H9 (cell line): ENCODE measurements at regions not wholly inside any gene's neighbourhood (a gene's known extent, or its start where the extent isn't known, plus 50 kb on each side); places are given as distances from the start of the nearest gene placed in this dataset.

Experiments used
- DNase-seq: peaks from one replicate; pipeline ENCODE4 v3.0.0-alpha.2; 2017
- H2AFZ ChIP-seq: one replicate; pipeline ENCODE4 v1.6.1; 2013; ENCODE audit warnings: mild to moderate bottlenecking, low read length, control low read depth, moderate library complexity
- H2AK5ac ChIP-seq: 2 replicates; pipeline ENCODE4 v1.6.1; 2013; ENCODE audit warnings: low read length, control low read depth, mixed read lengths; ENCODE audit not compliant: insufficient read length
- H2BK120ac ChIP-seq: one replicate; pipeline ENCODE4 v1.6.1; 2013; ENCODE audit warnings: low read depth, mild to moderate bottlenecking, low read length, control low read depth, inconsistent platforms; ENCODE audit not compliant: poor library complexity, severe bottlenecking
- H2BK12ac ChIP-seq: 2 replicates; pipeline ENCODE4 v1.6.1; 2013; ENCODE audit warnings: low read length, control low read depth, mixed read lengths, low read depth; ENCODE audit not compliant: insufficient read length
- H2BK15ac ChIP-seq: 2 replicates; pipeline ENCODE4 v1.6.1; 2013; ENCODE audit warnings: low read depth, low read length, control low read depth
- H2BK20ac ChIP-seq: one replicate; pipeline ENCODE4 v1.6.1; 2013; ENCODE audit warnings: low read depth, mild to moderate bottlenecking, low read length, control low read depth, inconsistent platforms; ENCODE audit not compliant: poor library complexity, severe bottlenecking
- H2BK5ac ChIP-seq: 2 replicates; pipeline ENCODE4 v1.6.1; 2013; ENCODE audit warnings: low read length, control low read depth, mixed read lengths; ENCODE audit not compliant: insufficient read length
- H3K14ac ChIP-seq: 2 replicates; pipeline ENCODE4 v1.6.1; 2013; ENCODE audit warnings: low read length, control low read depth; ENCODE audit not compliant: insufficient read depth
- H3K18ac ChIP-seq: 2 replicates; pipeline ENCODE4 v1.6.1; 2013; ENCODE audit warnings: low read depth, mild to moderate bottlenecking, mixed read lengths, low read length, control low read depth; ENCODE audit not compliant: insufficient read length
- H3K23ac ChIP-seq: 2 replicates; pipeline ENCODE4 v1.6.1; 2013; ENCODE audit warnings: low read length, control low read depth, mixed read lengths, low read depth; ENCODE audit not compliant: insufficient read length
- H3K23me2 ChIP-seq: 2 replicates; pipeline ENCODE4 v1.6.1; 2013; ENCODE audit warnings: low read depth, mild to moderate bottlenecking, mixed read lengths, low read length, control low read depth; ENCODE audit not compliant: insufficient read length, poor library complexity, severe bottlenecking
- H3K27ac ChIP-seq: 2 replicates; pipeline ENCODE4 v1.5.1; 2013; ENCODE audit warnings: low read length, control low read depth, mixed read lengths, low read depth; ENCODE audit not compliant: insufficient read length
- H3K27me3 ChIP-seq: 2 replicates; pipeline ENCODE4 v1.6.1; 2013; ENCODE audit warnings: low read length, control low read depth, inconsistent platforms; ENCODE audit not compliant: insufficient read depth
- H3K4ac ChIP-seq: 2 replicates; pipeline ENCODE4 v1.6.1; 2013; ENCODE audit warnings: low read depth, mild to moderate bottlenecking, control low read depth, inconsistent platforms, low read length, moderate library complexity
- H3K4me1 ChIP-seq: 2 replicates; pipeline ENCODE4 v1.6.1; 2013; ENCODE audit warnings: low read length, control low read depth, inconsistent platforms; ENCODE audit not compliant: insufficient read depth
- H3K4me2 ChIP-seq: 2 replicates; pipeline ENCODE4 v1.6.1; 2013; ENCODE audit warnings: low read length, control low read depth, mixed read lengths; ENCODE audit not compliant: insufficient read length, insufficient read depth
- H3K56ac ChIP-seq: 2 replicates; pipeline ENCODE4 v1.6.1; 2013; ENCODE audit warnings: low read depth, mild to moderate bottlenecking, mixed read lengths, low read length, control low read depth; ENCODE audit not compliant: insufficient read length
- H3K79me1 ChIP-seq: 2 replicates; pipeline ENCODE4 v1.6.1; 2013; ENCODE audit warnings: low read depth, mild to moderate bottlenecking, moderate library complexity, low read length, control low read depth, inconsistent platforms; ENCODE audit not compliant: insufficient read depth, poor library complexity, severe bottlenecking
- H3K79me2 ChIP-seq: 2 replicates; pipeline ENCODE4 v1.6.1; 2013; ENCODE audit warnings: low read length, control low read depth, inconsistent platforms; ENCODE audit not compliant: insufficient read depth
- H3K9ac ChIP-seq: 2 replicates; pipeline ENCODE4 v1.6.1; 2013; ENCODE audit warnings: low read length, control low read depth, mixed read lengths; ENCODE audit not compliant: insufficient read length; ENCODE audit errors: extremely low read depth
- H3K9me3 ChIP-seq: one replicate; pipeline ENCODE4 v1.6.1; 2013; ENCODE audit warnings: low read depth, low read length, inconsistent platforms; ENCODE audit not compliant: control insufficient read depth
- H3T11ph ChIP-seq: one replicate; pipeline ENCODE4 v1.6.1; 2013; ENCODE audit warnings: mild to moderate bottlenecking, low read length, control low read depth, inconsistent platforms
- H4K20me1 ChIP-seq: one replicate; pipeline ENCODE4 v1.6.1; 2013; ENCODE audit not compliant: control insufficient read depth, insufficient read length, insufficient read depth
- H4K5ac ChIP-seq: 2 replicates; pipeline ENCODE4 v1.6.1; 2013; ENCODE audit warnings: low read depth, mild to moderate bottlenecking, mixed read lengths, low read length, control low read depth; ENCODE audit not compliant: insufficient read length
- H4K8ac ChIP-seq: replicated peaks from 2 replicates; pipeline ENCODE4 v1.6.1; 2013; ENCODE audit warnings: low read length, control low read depth, mixed read lengths, low read depth; ENCODE audit not compliant: insufficient read length
- H4K91ac ChIP-seq: 2 replicates; pipeline ENCODE4 v1.6.1; 2013; ENCODE audit warnings: low read depth, mild to moderate bottlenecking, moderate library complexity, mixed read lengths, low read length, control low read depth; ENCODE audit not compliant: insufficient read length
- H3K27ac Mint-ChIP-seq, 3 experiments: 2 replicates in 2 of 3; 3 replicates in 1 of 3; pipeline ENCODE4 v1.8.0; 2020 to 2021; ENCODE audit warnings: mixed read lengths in 3 of 3, mild to moderate bottlenecking in 1 of 3, moderate library complexity in 1 of 3
- H3K27me3 Mint-ChIP-seq: 2 replicates; pipeline ENCODE4 v1.8.0; 2021; ENCODE audit warnings: low read depth, mild to moderate bottlenecking, moderate library complexity, mixed read lengths
- H3K36me3 Mint-ChIP-seq, 3 experiments: 2 replicates in 2 of 3; 3 replicates in 1 of 3; pipeline ENCODE4 v1.8.0; 2020 to 2021; ENCODE audit warnings: low read depth in 3 of 3, mixed read lengths in 3 of 3; ENCODE audit not compliant: insufficient read depth in 1 of 3
- H3K4me1 Mint-ChIP-seq, 2 experiments: 2 replicates each; pipeline ENCODE4 v1.8.0; 2020; ENCODE audit warnings: mixed read lengths in 2 of 2
- H3K4me3 Mint-ChIP-seq, 2 experiments: 2 replicates in 1 of 2; 3 replicates in 1 of 2; pipeline ENCODE4 v1.8.0; 2020 to 2021; ENCODE audit warnings: mild to moderate bottlenecking in 2 of 2, mixed read lengths in 2 of 2, moderate library complexity in 1 of 2
- H3K9me3 Mint-ChIP-seq, 2 experiments: 2 replicates in 1 of 2; 3 replicates in 1 of 2; pipeline ENCODE4 v1.8.0; 2020; ENCODE audit warnings: mild to moderate bottlenecking in 2 of 2, mixed read lengths in 2 of 2, moderate library complexity in 1 of 2
- CTCF ChIP-seq: fragments of 200-600 bp; sonication (generic); conservative IDR thresholded peaks from 3 replicates; pipeline ENCODE4 v1.8.0; 2021; ENCODE audit warnings: antibody characterized with exemption, mild to moderate bottlenecking
- WGBS: extraction: QIAGEN DNeasy Blood & Tissue Kit; methylation state at CpG from one replicate; pipeline ENCODE4 v1.1.7; 2013; ENCODE audit warnings: missing lambda C conversion rate, low lambda C conversion rate, mixed read lengths; ENCODE audit not compliant: insufficient read length; ENCODE audit errors: extremely low coverage; 5-methylcytosine and 5-hydroxymethylcytosine counted together

GRCh38 chr3:102161384-102162006, 273.3 kb upstream of the ZPLD1 start:
- Histone ChIP-seq H2BK15ac (no peak overlapping the region), H3K79me1 (no peaks in the 10 kb centered on the region), H3K18ac (no peak overlapping the region), H3K9ac (no peak overlapping the region), H4K20me1 (no peaks in the 10 kb centered on the region), H2BK5ac (no peak overlapping the region), H3T11ph (no peak overlapping the region), H2BK12ac (no peak overlapping the region), H3K4me2 (no peak overlapping the region), H4K8ac (no peak overlapping the region), H3K79me2 (no peaks in the 10 kb centered on the region), H4K5ac (no peak overlapping the region), H3K27ac (no peak overlapping the region), H3K9me3 (no peaks in the 10 kb centered on the region), H3K4me1 (no peaks in the 10 kb centered on the region), H2BK20ac (no peak overlapping the region), H4K91ac (no peak overlapping the region), H2AFZ (no peak overlapping the region), H2BK120ac (no peak overlapping the region), H3K23me2 (no peaks in the 10 kb centered on the region), H3K4ac (no peak overlapping the region), H2AK5ac (no peak overlapping the region), H3K14ac (no peak overlapping the region), H3K23ac (no peak overlapping the region), H3K56ac (no peak overlapping the region), H3K27me3 (no peaks in the 10 kb centered on the region)
- no peak for DNase-seq
- Mint-ChIP-seq H3K4me1 (no peaks in the 10 kb centered on the region), H3K4me3 (no peak overlapping the region), H3K27ac (no peak overlapping the region), H3K36me3 (no peaks in the 10 kb centered on the region), H3K27me3 (no peaks in the 10 kb centered on the region; the same call in 1 of the 2 replicates), H3K9me3 (no peaks in the 10 kb centered on the region)
- WGBS, result no CpG with 5 or more reads among the region's 5 CpGs
- TF ChIP-seq CTCF, result no peak
